ENCODE measurements at regions not wholly inside any gene's neighbourhood (a gene's known extent, or its start where the extent isn't known, plus 50 kb on each side); places are given as distances from the start of the nearest gene placed in this dataset.

- CTCF ChIA-PET (ENCODE audit: unreplicated experiment) = no interaction called here
- H3K4me3 ChIP-seq (ENCODE audit: low read depth, low read length, poor library complexity, severe bottlenecking) = no peak overlapping the region
- BruUV-seq (replicated peaks) = no TSS peak
- intact Hi-C loops (cut with micrococcal nuclease; ENCODE audit: unreplicated experiment) = no loop called here
- no peak for DNase-seq (ENCODE audit: low spot score)
- H2AFZ ChIP-seq (ENCODE audit: low read length) = 0 out of 2 replicates have a peak overlapping the region, but pooled peaks have one; percentile 26
- H3K27ac ChIP-seq (ENCODE audit: low read depth, low read length, poor library complexity, severe bottlenecking) = no peak overlapping the region
- H3K79me2 ChIP-seq (ENCODE audit: insufficient read depth, low read depth, low read length) = no peaks in the 10 kb centered on the region
- peaks cover 4% of the 10 kb centered on the region for H3K4me1 ChIP-seq (ENCODE audit: insufficient read depth, low read length, poor library complexity, severe bottlenecking)
- TF ChIP-seq, protein P1, sequence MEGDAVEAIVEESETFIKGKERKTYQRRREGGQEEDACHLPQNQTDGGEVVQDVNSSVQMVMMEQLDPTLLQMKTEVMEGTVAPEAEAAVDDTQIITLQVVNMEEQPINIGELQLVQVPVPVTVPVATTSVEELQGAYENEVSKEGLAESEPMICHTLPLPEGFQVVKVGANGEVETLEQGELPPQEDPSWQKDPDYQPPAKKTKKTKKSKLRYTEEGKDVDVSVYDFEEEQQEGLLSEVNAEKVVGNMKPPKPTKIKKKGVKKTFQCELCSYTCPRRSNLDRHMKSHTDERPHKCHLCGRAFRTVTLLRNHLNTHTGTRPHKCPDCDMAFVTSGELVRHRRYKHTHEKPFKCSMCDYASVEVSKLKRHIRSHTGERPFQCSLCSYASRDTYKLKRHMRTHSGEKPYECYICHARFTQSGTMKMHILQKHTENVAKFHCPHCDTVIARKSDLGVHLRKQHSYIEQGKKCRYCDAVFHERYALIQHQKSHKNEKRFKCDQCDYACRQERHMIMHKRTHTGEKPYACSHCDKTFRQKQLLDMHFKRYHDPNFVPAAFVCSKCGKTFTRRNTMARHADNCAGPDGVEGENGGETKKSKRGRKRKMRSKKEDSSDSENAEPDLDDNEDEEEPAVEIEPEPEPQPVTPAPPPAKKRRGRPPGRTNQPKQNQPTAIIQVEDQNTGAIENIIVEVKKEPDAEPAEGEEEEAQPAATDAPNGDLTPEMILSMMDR (conservative IDR thresholded peaks at IDR 0.05; ENCODE audit: low read length) = no peak
- TF ChIP-seq EZH2phosphoT487 (IDR thresholded peaks at IDR 0.05; ENCODE audit: borderline replicate concordance, low read depth, low read length) = no peak
- no peaks in the 10 kb centered on the region for H3K9me2 ChIP-seq (ENCODE audit: insufficient read depth, low read length)
- POLR2A ChIA-PET = interaction anchor here (0.6 kb wide), 1 partner anchor 115 kb away, joined by 3 read pairs; the partner anchor contains the start of gene SOX4
- H3K4me2 ChIP-seq (ENCODE audit: low read length) = no peak overlapping the region
- H3K36me3 ChIP-seq (ENCODE audit: insufficient read depth, low read length) = no peaks in the 10 kb centered on the region
- H3K9me3 ChIP-seq (ENCODE audit: low read length) = no peaks in the 10 kb centered on the region
- no peaks in the 10 kb centered on the region for H4K20me1 ChIP-seq (ENCODE audit: insufficient read depth, low read length)
These were observed 114.7 kb downstream of the SOX4 start for GRCh38 chr6:21708320-21708580.

- H4K20me1 ChIP-seq (ENCODE audit: insufficient read depth, low read length) = no peaks in the 10 kb centered on the region
- CTCF ChIA-PET (ENCODE audit: unreplicated experiment) = no interaction called here
- TF ChIP-seq, protein P1 (conservative IDR thresholded peaks at IDR 0.05; ENCODE audit: low read length) = 0 out of 2 replicates have a peak, but pooled peaks have one; percentile 12
- no peak for TF ChIP-seq EZH2phosphoT487 (IDR thresholded peaks at IDR 0.05; ENCODE audit: borderline replicate concordance, low read depth, low read length)
- peaks cover 4% of the 10 kb centered on the region for H3K4me1 ChIP-seq (ENCODE audit: insufficient read depth, low read length, poor library complexity, severe bottlenecking)
- no peaks in the 10 kb centered on the region for H3K9me2 ChIP-seq (ENCODE audit: insufficient read depth, low read length)
- H3K27ac ChIP-seq (ENCODE audit: low read depth, low read length, poor library complexity, severe bottlenecking) = no peak overlapping the region
- POLR2A ChIA-PET = no interaction called here
- no peak overlapping the region for H3K4me2 ChIP-seq (ENCODE audit: low read length)
- H3K4me3 ChIP-seq (ENCODE audit: low read depth, low read length, poor library complexity, severe bottlenecking) = no peak overlapping the region
- BruUV-seq (replicated peaks) = no TSS peak
- no peak overlapping the region for H2AFZ ChIP-seq (ENCODE audit: low read length)
- DNase-seq (ENCODE audit: low spot score) = no peak
- H3K36me3 ChIP-seq (ENCODE audit: insufficient read depth, low read length) = no peaks in the 10 kb centered on the region
- H3K9me3 ChIP-seq (ENCODE audit: low read length) = no peaks in the 10 kb centered on the region
- H3K79me2 ChIP-seq (ENCODE audit: insufficient read depth, low read depth, low read length) = no peaks in the 10 kb centered on the region
- intact Hi-C loops (cut with micrococcal nuclease; ENCODE audit: unreplicated experiment) = no loop called here
These were observed 116.7 kb downstream of the SOX4 start for GRCh38 chr6:21710216-21710615.

GRCh38 chr6:21710908-21711627 lies 117.5 kb downstream of the SOX4 start:
- no TSS peak for BruUV-seq (replicated peaks)
- Histone ChIP-seq H4K20me1 (ENCODE audit: insufficient read depth, low read length) (no peaks in the 10 kb centered on the region), H3K4me1 (ENCODE audit: insufficient read depth, low read length, poor library complexity, severe bottlenecking) (peaks cover 4% of the 10 kb centered on the region), H3K4me2 (ENCODE audit: low read length) (no peak overlapping the region), H3K4me3 (ENCODE audit: low read depth, low read length, poor library complexity, severe bottlenecking) (no peak overlapping the region), H3K9me2 (ENCODE audit: insufficient read depth, low read length) (no peaks in the 10 kb centered on the region), H3K36me3 (ENCODE audit: insufficient read depth, low read length) (no peaks in the 10 kb centered on the region), H3K27ac (ENCODE audit: low read depth, low read length, poor library complexity, severe bottlenecking) (no peak overlapping the region), H2AFZ (ENCODE audit: low read length) (no peak overlapping the region), H3K9me3 (ENCODE audit: low read length) (no peaks in the 10 kb centered on the region), H3K79me2 (ENCODE audit: insufficient read depth, low read depth, low read length) (no peaks in the 10 kb centered on the region)
- CTCF ChIA-PET (ENCODE audit: unreplicated experiment) = no interaction called here
- TF ChIP-seq, protein P1 (conservative IDR thresholded peaks at IDR 0.05; ENCODE audit: low read length) = no peak
- no peak for TF ChIP-seq EZH2phosphoT487 (IDR thresholded peaks at IDR 0.05; ENCODE audit: borderline replicate concordance, low read depth, low read length)
- POLR2A ChIA-PET = interaction anchor here (1.5 kb wide), 1 partner anchor 61 kb away, joined by 3 read pairs; no protein-coding TSS in a partner anchor
- intact Hi-C loops (cut with micrococcal nuclease; ENCODE audit: unreplicated experiment) = no loop called here
- no peak for DNase-seq (ENCODE audit: low spot score)
